Lung microvascular endothelial cell (primary cell): ENCODE measurements at regions not wholly inside any gene's neighbourhood (a gene's known extent, or its start where the extent isn't known, plus 50 kb on each side); places are given as distances from the start of the nearest gene placed in this dataset.
"Not testable (repeated sequence)": the region's sequence is repeated elsewhere in the genome, so short reads cannot be mapped to it uniquely, and the experiment has no call there.

Source experiments
- DNase-seq, 2 donors: peaks; one replicate each; pipeline versions ENCODE4 v3.0.0 to v3.0.0-alpha.2; 2010; ENCODE audit warnings: low read depth in 2 of 2

- no peak for DNase-seq
Measured at GRCh38 chr21:17114045-17114444, 398.8 kb upstream of the CXADR start.

DNA sequence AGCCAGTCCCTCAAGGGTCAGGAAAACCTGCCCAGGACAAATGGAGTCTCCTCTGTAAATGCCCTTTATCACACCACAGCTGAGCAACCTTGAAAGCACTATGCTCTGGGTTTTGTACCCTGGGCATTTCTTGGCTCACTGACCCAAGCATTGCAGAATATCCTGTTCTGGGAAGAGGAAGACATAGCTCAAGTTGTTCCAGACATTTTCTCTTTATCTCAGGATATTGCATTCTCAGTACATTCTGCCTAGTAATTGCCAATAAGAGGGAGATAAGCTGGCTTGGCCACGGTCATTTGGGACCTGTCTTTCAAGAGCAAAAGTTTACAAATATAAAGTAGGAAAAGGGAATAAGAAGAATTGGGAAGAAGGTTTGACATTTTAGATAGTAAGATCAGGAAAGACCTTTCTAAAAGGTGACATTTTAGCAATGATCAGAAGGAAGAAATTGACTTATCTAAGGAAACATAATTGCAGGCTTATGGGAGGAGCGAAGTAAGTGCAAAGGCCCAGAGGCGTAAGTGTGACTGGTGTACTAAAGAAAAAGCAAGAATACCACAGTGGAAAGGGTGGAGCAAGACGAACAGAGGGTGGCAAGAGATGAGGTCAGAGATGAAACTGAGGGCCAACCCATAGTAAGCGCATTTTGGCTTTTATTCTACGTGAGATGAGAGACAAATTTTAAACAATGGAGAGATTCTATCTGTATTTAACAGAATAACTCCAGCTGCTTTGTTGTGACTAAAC, 394.0 kb upstream of the CXADR start:
- DNase-seq = no peak

DNA sequence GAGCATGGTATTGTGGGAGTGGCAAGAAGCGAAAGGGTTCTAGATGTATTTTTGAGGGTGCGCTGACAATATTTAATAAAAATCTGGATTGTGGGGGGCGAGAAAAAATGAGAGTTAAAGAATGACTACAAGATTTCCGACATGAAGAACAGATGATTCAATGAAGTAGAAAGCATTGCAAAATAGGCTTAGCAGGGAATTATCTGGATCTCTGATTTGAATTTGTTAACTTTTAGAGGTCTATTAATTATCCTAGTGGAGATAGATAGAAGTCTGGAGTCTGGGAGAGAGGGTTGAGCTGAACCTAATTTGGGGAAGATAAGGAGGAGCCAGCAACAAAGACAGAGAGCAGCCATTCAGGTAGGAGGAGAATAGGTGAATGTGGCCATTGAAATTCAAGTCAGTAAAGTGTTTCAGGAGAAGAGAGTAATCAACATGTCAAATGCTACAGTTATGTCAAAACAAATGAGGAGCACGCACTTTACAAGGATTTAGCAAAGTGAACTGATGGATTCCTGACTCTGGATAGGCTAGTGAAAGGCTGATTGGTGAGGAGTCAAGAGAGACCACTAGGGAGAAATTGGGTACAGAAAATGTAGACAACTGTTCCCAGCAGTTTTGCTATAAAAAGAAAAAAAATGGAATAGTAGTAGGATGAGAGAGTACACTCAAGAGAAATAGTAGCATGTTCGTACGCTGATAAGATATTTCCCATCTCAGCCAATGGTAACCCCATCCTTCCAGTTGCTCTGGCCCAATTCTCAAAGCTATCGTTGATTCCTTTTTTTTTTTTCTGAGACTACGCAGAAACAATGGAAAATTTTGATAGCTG, 393.2 kb upstream of the CXADR start:
- no peak for DNase-seq

GRCh38 chr21:17127395-17127794, 385.4 kb upstream of the CXADR start:
- DNase-seq = not testable (repeated sequence)

DNA sequence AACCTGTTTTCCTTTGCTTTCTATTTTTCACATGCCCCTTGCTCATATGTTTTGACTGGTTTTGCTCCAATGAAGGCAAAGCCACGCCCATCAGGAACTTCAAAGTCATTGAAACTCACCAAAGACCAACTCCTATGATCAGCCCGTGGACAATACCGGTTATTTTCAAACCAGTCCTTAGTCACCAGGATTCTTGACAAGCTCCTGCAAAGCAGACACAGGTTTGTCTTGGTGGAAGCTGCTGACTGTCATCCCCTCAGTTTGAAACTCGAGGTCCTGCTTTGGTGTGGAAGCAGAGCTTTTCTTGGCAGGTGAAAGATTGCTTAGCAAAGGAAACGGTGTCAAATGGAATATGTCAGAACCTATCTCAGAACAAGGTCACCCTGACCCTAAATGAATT, 384.7 kb upstream of the CXADR start:
- DNase-seq = peak in 1 of 2 donors; percentile 43

DNA sequence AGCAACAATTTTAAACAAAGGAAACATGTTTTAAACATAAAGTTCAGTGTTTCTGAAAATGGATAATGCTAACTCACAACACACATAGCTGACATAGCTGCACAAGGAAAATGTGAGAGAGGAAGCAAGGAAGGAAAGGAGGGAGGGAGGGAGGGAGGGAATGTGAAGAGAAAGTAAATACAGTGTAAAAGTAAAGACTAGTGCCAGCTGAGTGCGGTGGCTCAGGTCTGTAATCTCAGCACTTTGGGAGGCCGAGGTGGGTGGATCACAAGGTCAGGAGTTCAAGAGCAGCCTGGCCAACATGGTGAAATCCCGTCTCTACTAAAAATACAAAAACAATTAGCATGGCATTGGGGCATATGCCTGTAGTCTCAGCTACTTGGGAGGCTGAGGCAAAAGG, 373.7 kb upstream of the CXADR start:
- peak in 1 of 2 donors; percentile 2 for DNase-seq

GRCh38 chr21:17139696-17140095, 373.1 kb upstream of the CXADR start:
- DNase-seq = no peak

DNA sequence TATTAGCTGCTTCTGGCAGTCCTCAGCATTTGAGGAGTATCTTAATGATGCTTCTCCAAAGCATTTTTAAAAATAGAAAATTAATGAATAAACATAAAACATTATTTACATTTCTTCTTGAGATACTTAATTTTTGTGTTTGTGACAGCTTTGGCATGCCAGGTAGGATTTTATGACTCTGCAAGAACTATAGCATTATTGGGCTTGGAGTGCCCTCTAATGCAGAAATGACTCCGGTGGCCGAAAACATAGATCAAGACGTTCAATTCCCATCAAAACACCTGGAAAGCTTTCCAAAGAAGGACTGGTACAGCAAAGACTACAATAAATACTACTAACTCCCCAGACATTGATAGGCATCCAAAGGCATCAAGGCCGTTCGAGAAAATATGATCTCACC, 366.4 kb upstream of the CXADR start:
- DNase-seq = peak in 1 of 2 donors; percentile 29

GRCh38 chr21:17159697-17160096, 353.1 kb upstream of the CXADR start:
- DNase-seq = no peak

DNA sequence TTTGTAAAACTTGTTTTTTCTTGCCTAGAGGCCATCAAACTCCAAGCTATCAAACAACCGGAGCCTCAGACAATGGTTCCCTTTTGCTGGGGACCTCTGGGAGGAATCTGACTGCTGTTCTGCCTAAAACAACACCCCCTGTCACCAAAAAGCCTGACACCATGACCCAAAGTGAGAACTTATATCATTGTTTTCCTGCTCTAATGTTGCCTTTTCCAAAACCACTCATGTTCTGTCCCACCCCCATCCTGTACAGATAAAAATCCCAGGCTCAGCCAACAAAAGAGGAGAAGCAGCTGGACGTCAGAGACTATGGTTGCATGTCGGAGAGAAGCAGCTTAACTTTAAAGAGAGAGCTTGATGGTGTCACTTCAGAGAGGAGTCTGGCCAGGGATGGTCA, 327.2 kb upstream of the CXADR start:
- peak in 1 of 2 donors; percentile 3 for DNase-seq

DNA sequence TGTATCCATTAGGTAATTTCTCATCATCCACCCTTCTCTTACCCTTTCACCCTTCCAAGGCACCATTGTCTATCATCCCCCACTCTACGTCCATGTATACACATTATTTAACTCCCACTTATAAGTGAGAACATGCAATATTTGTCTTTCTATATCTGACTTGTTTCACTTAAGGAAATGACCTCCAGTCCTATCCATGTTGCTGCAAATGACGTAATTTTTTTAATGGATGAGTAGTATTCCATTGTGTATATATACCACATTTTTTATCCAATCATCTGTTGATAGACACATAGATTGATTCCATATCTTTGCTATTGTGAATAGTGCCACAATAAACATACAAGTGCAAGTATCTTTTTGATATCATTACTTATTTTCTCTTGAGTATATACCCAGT, 322.9 kb upstream of the CXADR start:
- DNase-seq = no peak

DNA sequence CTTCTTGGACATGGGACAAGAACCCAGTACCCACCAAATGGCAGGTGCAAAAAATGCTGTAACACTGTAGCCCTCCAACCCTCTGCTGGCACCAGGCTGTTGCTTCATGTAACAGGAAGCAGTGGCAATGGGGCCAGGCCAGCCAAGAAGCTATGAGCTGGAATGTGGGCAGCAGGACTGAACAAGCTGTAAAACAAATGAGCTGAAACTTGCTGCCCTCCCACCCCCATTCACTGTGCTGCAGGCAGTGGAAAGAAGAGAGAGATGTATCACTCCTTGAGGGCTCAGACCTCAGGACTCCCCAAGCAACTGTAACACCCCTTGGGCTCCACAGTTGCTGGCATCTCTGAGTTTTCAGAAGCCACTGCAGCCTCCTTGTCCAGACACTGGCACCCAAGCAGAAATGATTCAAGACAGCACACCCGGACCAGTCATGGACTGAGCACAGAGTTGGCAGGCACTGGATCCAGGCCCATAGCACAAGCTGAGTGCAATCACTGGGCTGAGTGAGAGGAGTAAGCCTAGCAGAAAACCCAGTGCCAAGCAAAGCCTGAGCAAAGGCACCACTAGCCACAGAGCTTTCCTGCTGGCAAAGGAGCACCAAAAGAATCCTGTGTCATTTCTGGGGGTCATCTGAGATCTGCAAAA, 321.4 kb upstream of the CXADR start:
- DNase-seq = no peak

DNA sequence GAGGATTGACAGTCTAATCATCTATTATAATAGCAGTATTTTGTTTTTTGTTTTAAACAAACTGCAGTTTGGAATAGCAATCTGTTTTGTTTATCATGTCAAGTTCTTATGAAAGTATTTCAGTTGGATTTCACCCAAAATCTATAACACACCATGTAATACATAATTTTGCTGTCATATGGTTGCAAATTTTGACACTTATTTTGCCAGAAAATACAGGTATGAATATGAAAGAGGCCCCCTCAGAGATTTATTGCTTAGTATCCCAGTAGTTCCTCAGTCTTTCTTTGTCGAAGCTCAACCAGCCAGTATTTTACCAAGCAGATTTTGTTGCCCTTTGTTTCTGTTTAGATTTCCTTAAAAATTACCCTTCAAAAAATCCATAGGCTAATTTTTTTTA, 317.5 kb upstream of the CXADR start:
- no peak for DNase-seq

DNA sequence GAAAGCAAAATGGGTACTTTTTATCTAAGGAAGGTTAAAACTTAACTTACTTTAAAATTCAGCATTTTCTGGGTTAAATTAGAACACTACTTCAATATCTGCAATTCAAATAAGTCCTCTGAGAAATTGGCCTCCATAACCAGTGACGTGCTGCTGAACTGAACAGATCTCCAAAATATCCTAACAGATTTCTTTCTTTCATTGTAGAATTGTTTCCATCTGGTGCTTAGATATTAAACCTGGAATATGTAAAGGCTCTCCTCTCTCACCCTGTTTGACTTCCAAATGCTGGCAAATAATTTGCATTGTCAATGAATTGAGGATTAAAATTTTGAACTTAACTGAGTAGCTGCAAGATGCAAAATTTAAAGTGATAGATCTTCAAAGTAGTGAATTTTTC, 316.9 kb upstream of the CXADR start:
- DNase-seq = no peak

DNA sequence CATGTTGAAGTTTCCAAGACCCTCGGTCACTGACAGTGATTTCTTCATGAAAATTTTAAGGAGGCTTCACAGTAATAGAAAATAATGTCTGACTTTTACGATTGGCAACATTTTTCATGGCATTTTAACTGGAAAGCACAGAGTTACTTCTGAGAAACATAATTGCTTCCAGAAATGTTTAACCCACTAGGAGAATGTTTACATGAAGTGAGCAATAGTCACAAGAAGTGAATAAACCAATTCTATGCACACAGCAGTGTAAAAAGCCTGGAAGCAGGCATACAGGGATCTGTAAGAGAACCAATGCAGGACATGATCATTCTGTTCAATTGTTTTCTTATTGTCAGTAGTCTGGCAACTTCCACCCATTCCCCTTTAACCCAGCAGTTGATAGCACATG, 316.2 kb upstream of the CXADR start:
- no peak for DNase-seq

GRCh38 chr21:17197996-17198395, 314.8 kb upstream of the CXADR start:
- no peak for DNase-seq

DNA sequence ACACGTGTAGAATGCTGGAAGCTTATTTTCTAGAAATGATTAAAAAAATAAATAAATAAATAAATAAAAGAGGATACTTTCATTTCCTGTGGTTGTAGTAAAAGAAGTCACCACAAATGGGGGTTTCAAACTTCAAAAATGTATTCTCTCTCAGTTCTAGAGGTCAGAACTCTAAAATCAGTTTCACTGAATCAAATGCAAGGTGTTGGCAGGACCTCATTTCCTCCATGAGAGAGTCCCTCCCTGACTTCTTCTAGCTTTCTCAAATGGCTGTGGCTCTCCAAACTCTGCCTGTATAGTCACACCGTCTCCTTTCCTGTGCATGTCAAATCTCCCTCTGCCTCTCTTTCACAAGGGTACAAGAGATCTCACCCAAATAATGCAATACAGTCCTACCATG, 312.6 kb upstream of the CXADR start:
- no peak for DNase-seq

- no peak for DNase-seq
Measured at GRCh38 chr21:17201741-17202260, 311.0 kb upstream of the CXADR start.

GRCh38 chr21:17214801-17215200, 298.0 kb upstream of the CXADR start:
- no peak for DNase-seq

GRCh38 chr21:17219050-17219449, 293.8 kb upstream of the CXADR start:
- DNase-seq = not testable (repeated sequence)

DNA sequence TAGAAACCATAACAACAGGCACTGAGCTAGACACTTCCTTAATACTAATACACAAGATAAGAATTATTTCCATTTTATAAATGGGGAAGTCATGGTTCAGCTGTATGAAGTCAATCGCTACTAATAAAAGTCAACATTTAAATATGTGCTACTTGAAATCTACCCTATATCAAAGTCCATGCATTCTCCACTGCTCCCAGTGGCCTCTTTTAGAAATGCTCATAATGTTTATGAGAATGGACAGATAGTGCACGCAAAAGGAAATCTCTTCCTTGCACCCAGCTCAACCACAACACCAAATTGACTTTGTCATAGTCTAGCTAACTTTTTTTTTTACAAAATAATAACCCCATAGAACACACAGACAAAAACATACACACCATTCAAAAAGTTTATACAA, 281.7 kb upstream of the CXADR start:
- DNase-seq = no peak

DNA sequence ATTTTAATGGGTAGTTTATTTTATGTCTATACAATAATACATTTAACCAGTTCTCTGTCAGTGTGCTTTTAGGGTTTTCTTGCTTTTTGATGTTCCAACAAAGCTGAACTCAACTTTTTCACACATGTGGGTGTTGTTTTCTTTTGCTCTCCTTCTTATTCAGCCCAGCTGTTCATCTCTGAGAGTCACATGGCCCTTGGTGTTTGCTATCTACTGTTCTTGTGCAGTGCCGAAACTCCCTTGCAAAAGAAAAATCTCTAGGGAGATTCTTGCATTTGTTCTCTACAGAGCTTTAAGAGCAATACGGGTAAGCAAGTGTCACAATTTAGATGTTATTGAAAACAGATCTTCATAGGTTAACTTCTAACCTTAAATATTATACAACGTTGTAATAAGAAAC, 281.1 kb upstream of the CXADR start:
- no peak for DNase-seq
